H1 (cell line): ENCODE measurements at regions not wholly inside any gene's neighbourhood (a gene's known extent, or its start where the extent isn't known, plus 50 kb on each side); places are given as distances from the start of the nearest gene placed in this dataset.

Experiments used
- CREB1 ChIP-seq: IDR thresholded peaks from 2 replicates; pipeline ENCODE4 v1.6.1; 2012; ENCODE audit warnings: inconsistent platforms
- CTCF ChIP-seq, 3 experiments: IDR thresholded peaks; 1 replicate in 2 of 3; 2 replicates in 1 of 3; pipeline versions ENCODE4 v1.5.1 to v1.6.1; 2011; ENCODE audit warnings: low read length in 3 of 3, mild to moderate bottlenecking in 3 of 3, inconsistent platforms in 2 of 3, low read depth in 1 of 3, moderate library complexity in 1 of 3; ENCODE audit not compliant: insufficient read depth in 1 of 3; ENCODE audit errors: control extremely low read depth in 1 of 3
- E2F6 ChIP-seq: IDR thresholded peaks from 2 replicates; pipeline ENCODE4 v1.6.1; 2012; ENCODE audit warnings: inconsistent platforms
- EP300 ChIP-seq, 2 experiments: IDR thresholded peaks; 1 replicate in 1 of 2; 2 replicates in 1 of 2; pipeline ENCODE4 v1.6.1; 2011 to 2012; ENCODE audit warnings: low read depth in 2 of 2, low read length in 2 of 2, mild to moderate bottlenecking in 2 of 2, borderline replicate concordance in 1 of 2, inconsistent platforms in 1 of 2, moderate library complexity in 1 of 2
- MAX ChIP-seq: IDR thresholded peaks from 2 replicates; pipeline ENCODE4 v1.6.1; 2012; ENCODE audit warnings: inconsistent platforms
- SIN3A ChIP-seq, 2 experiments: IDR thresholded peaks in 1 of 2; conservative IDR thresholded peaks in 1 of 2; 2 replicates each; pipeline ENCODE4 v1.6.1; 2011 to 2012; ENCODE audit warnings: low read length in 2 of 2, improper control_type of control experiment in 1 of 2, low read depth in 1 of 2, mild to moderate bottlenecking in 1 of 2

- TF ChIP-seq CREB1: no peak
- no peak for TF ChIP-seq CTCF (IDR thresholded peaks at IDR 0.05; ENCODE audit: control extremely low read depth in 1 of 3, insufficient read depth in 1 of 3, low read depth in 1 of 3, low read length in 3 of 3)
- TF ChIP-seq E2F6: no peak
- no peak for TF ChIP-seq MAX
- no peak for TF ChIP-seq SIN3A (conservative IDR thresholded peaks at IDR 0.05 in 1 of 2, IDR thresholded peaks at IDR 0.05 in 1 of 2; ENCODE audit: low read depth in 1 of 2, low read length in 2 of 2)
- no peak for TF ChIP-seq EP300 (IDR thresholded peaks at IDR 0.05; ENCODE audit: borderline replicate concordance in 1 of 2, low read depth in 2 of 2, low read length in 2 of 2)
Measured at GRCh38 chr1:190602325-190602724, 124.7 kb upstream of the BRINP3 start.
